ENCODE measurements at regions not wholly inside any gene's neighbourhood (a gene's known extent, or its start where the extent isn't known, plus 50 kb on each side); places are given as distances from the start of the nearest gene placed in this dataset.

DNA sequence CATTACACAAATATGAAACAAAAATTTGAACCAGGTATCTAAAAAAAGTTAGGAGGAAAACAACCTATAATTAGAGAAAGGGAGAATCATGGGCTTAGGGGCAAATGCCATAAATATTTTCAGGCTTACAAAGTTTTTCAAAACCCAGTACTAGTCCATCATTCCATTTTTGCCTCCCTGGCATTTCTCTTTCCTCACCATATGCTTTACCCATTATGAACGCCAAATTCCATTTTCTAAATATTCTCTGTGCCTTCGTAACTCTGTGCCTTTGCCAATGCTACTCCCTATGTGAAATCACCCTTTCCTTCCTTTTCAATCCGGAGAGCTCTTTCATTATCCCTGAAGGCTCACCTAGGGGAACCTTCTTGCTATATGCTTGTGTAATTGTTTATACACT lies 434.1 kb downstream of the ZSWIM6 start:
- TF ChIP-seq, protein P1, sequence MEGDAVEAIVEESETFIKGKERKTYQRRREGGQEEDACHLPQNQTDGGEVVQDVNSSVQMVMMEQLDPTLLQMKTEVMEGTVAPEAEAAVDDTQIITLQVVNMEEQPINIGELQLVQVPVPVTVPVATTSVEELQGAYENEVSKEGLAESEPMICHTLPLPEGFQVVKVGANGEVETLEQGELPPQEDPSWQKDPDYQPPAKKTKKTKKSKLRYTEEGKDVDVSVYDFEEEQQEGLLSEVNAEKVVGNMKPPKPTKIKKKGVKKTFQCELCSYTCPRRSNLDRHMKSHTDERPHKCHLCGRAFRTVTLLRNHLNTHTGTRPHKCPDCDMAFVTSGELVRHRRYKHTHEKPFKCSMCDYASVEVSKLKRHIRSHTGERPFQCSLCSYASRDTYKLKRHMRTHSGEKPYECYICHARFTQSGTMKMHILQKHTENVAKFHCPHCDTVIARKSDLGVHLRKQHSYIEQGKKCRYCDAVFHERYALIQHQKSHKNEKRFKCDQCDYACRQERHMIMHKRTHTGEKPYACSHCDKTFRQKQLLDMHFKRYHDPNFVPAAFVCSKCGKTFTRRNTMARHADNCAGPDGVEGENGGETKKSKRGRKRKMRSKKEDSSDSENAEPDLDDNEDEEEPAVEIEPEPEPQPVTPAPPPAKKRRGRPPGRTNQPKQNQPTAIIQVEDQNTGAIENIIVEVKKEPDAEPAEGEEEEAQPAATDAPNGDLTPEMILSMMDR (IDR thresholded peaks at IDR 0.05): no peak
- no peak for TF ChIP-seq POLR2A (IDR thresholded peaks at IDR 0.05; ENCODE audit: low read length)
- no peak for TF ChIP-seq NPAS2 (CRISPR knock-in tag; IDR thresholded peaks at IDR 0.05; ENCODE audit: borderline replicate concordance)
- no peak for TF ChIP-seq KDM1A (IDR thresholded peaks at IDR 0.05; ENCODE audit: low read depth)
- TF ChIP-seq, protein P2, sequence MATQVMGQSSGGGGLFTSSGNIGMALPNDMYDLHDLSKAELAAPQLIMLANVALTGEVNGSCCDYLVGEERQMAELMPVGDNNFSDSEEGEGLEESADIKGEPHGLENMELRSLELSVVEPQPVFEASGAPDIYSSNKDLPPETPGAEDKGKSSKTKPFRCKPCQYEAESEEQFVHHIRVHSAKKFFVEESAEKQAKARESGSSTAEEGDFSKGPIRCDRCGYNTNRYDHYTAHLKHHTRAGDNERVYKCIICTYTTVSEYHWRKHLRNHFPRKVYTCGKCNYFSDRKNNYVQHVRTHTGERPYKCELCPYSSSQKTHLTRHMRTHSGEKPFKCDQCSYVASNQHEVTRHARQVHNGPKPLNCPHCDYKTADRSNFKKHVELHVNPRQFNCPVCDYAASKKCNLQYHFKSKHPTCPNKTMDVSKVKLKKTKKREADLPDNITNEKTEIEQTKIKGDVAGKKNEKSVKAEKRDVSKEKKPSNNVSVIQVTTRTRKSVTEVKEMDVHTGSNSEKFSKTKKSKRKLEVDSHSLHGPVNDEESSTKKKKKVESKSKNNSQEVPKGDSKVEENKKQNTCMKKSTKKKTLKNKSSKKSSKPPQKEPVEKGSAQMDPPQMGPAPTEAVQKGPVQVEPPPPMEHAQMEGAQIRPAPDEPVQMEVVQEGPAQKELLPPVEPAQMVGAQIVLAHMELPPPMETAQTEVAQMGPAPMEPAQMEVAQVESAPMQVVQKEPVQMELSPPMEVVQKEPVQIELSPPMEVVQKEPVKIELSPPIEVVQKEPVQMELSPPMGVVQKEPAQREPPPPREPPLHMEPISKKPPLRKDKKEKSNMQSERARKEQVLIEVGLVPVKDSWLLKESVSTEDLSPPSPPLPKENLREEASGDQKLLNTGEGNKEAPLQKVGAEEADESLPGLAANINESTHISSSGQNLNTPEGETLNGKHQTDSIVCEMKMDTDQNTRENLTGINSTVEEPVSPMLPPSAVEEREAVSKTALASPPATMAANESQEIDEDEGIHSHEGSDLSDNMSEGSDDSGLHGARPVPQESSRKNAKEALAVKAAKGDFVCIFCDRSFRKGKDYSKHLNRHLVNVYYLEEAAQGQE (IDR thresholded peaks at IDR 0.05): no peak
- TF ChIP-seq ESRRA (IDR thresholded peaks at IDR 0.05; ENCODE audit: borderline replicate concordance, low read length): no peak
- no peak for TF ChIP-seq ZFP36 (IDR thresholded peaks at IDR 0.05; ENCODE audit: borderline replicate concordance, partially characterized antibody)
- TF ChIP-seq RARB (CRISPR knock-in tag; IDR thresholded peaks at IDR 0.05): no peak
- TF ChIP-seq TFCP2L1 (CRISPR knock-in tag; IDR thresholded peaks at IDR 0.05): no peak
- no peak for TF ChIP-seq RCOR1 (IDR thresholded peaks at IDR 0.05; ENCODE audit: low read depth, low read length)
- TF ChIP-seq, protein P3, sequence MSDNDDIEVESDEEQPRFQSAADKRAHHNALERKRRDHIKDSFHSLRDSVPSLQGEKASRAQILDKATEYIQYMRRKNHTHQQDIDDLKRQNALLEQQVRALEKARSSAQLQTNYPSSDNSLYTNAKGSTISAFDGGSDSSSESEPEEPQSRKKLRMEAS (IDR thresholded peaks at IDR 0.05): no peak
